HG03521 (cell line): ENCODE measurements at regions not wholly inside any gene's neighbourhood (a gene's known extent, or its start where the extent isn't known, plus 50 kb on each side); places are given as distances from the start of the nearest gene placed in this dataset.

Source experiments
- ATAC-seq: cut with Tn5 transposase; IDR thresholded peaks from one replicate; pipeline ENCODE4 v1.9.1; 2021; ENCODE audit warnings: mild to moderate bottlenecking, moderate library complexity; ENCODE audit not compliant: unreplicated experiment

DNA sequence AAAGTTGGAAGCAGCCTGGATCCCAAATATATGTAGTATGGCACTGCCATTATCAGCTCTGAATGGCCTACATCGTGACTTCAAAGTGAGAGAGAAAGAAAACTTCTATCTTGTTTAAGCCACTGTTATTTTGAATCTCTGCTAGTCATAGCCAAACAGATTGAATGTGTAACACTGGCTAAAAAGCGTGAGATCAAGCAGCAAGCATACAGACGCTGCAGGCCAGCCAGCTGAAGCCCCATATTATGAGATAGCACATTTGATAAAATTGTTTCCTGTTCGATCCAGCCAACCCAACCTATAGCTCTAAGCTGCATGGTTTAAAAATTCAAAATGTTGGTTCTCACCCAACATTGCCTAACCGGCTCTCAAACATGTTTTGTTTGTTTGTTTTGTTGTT, 95.0 kb downstream of the DUSP6 start:
- ATAC-seq: no peak

DNA sequence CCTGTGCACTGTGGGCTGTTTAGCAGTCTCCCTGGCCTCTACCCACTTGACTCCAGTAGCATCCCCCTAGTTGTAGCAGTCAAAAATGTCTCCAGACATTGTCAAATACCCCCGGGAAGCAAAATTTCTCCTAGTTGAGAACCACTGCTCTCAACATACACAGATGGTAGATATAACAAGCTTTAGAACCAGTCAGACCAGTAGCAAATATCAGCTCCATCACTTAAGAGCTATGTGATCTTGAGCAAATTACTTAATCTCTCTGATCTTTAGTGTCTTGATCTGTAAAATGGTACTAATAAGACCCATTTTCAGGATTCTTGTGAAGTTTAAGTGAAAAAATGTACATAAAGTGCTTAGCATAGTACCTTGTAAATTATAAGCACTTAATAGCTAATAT, 96.2 kb downstream of the DUSP6 start:
- no peak for ATAC-seq

DNA sequence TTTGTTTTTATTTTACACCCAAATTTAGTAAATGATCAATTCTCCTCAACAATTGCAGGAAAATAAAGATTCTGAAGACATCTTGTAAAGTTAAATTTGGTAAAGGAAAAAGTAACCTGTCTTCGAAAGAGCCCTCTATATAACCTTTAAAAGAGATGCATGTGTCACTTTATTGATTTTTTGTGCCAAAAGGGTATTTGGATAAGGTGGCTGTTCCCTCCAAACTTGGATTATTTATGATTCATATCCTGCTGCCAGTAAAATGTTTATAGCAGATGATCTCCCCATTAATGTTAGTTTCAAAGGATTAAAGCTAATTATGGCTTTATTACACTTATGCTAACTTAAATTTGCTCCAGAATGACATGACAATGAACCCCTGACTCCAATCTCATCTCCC, 98.8 kb downstream of the DUSP6 start:
- no peak for ATAC-seq

DNA sequence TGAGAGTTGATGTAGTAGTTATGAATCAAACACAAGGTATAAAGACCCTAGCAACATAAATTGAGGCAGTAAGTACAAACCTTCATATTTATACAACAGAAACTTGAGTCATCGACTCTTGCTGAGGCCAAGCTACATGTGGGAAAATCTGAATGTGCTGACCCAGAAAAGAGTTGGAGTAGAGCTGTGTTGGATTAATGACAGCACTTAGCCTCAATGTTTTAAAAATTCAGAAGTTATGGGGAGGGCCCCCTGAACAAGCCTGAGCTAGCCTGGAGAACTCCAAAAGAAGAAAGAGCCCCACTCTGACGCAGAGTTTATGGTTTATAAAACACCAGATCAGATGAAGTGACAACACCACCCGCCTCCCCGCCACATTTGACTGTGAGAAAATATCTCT, 100.0 kb downstream of the DUSP6 start:
- ATAC-seq: no peak

DNA sequence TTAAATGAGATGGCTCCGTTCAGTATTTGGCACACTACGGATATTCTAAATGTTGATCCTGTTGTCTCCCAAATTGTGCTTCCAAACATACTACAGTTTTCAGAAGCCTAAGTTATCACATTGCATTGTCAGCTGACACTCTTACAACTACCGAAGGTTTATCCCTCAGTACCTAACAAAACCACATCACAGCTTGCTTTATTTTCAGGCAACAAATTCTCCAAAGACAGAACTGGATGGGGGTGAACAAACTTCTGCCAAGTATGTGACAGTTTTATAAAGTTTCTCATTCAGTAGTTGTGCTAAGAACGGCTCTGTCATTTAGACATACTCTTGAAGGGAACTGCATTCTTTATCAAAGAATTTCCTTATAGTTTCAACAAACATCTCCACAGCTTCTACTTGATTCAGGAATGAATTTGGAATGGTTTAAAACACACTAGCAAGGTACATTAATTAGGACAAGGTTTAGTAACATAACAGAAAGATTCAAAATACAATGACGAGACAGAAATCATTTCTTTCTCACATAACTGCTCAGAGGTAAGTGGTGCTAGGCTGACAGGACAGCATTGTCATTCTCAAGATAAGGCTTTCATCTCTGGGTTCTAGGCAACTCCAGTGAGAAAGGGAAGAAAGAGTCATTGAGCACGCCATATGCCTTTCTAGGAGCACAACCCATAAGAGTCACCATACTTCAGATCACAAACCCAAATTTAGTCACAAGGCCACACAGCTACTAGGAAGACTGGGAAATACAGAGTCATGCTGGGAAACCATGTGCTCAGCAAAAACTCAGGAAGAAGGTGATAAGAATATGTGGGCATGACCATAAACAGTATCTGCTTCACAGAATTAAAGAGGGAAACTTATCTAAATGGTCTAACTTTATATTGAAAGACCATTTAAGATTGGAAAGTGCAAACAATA, 100.7 kb downstream of the DUSP6 start:
- no peak for ATAC-seq

DNA sequence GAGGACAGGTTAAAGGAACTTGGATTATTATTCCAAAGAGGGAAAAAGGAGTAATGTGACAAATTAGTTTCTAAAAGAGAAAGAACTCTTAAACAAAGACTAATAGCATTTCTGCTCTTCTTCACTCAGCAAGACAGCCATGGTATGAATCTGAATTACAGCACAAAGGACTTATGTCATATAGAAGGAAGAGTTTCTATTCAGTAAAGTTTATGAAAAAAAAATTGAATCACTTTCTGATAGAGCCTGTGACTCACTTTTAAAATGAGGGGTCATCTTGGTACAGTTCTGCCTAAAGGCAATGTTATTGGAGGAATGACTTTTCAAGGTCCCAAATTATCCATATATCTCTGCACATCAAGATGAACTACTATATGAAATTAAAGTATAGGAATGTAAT, 101.7 kb downstream of the DUSP6 start:
- no peak for ATAC-seq

DNA sequence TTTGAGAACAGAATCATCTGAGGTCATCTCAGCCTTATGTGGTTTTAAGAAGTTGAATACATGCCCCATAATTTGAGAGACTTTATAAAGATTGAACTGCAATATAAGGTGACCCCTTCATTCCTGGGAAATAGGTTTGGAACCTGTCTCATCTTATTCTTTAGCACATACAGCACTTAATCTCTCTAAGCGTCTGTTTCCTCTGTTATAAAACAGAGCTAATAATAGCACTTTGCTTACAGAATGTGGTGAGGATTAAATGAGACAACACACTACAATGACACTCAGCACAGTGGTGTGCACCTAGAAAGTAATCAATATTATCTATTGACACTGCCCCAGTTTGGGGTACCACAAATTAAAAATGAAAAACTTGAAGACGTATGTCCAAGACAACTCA, 102.1 kb downstream of the DUSP6 start:
- ATAC-seq: no peak

DNA sequence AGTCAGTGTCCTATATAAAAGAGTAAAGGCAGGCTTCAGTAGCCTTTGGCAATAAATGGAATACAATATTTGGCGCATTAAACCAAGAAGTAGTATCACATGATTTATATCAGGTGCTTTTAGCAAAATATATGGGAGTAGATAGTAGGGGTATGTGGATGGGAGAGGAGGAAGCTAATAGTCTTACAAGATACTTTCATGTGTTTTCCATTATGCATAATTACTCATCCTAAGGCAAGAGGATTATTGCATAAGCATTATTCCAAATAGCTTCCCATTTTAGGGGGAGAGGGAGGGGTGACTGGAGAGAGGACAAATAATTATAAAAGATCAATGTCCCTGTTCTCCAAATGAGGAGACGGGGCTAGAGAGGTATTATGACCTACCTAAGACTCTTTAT, 104.3 kb downstream of the DUSP6 start:
- ATAC-seq: no peak

DNA sequence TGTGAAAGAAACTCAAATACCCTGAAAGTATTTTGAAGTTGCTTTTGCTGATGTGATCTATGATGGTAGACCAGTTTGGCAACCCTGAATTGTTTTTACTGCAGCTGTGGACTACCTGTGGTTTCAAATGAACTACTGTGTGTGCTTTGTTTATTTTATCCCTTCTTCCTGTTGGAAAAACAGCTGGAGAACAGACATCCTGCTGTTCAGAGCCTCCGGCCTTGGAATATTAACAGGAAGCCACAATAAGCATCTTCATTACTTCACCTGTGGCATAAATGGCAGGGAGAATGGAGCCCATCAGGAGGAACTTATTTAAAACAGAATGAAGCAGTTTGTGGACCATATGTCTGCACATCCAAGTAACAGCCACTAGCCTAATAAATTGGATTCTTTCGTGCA, 104.8 kb downstream of the DUSP6 start:
- no peak for ATAC-seq

DNA sequence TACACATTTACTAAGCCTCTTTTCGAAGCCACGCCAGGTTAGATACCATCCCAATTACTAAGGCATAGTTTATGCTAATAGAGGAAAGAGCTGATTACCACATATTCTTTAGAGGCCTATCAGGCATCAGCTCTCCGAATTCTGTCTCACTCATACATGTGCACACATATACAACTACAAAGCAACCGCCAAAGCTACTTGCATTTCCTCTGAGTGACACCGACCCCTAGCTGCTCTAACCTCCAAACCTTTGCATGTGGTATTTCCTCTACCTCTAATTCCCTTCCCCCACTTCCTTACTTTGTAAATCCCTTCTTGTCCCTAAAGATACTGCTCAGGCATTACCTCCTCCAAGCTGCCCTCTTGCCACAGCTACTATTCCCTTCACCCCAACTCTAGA, 107.2 kb downstream of the DUSP6 start:
- no peak for ATAC-seq

DNA sequence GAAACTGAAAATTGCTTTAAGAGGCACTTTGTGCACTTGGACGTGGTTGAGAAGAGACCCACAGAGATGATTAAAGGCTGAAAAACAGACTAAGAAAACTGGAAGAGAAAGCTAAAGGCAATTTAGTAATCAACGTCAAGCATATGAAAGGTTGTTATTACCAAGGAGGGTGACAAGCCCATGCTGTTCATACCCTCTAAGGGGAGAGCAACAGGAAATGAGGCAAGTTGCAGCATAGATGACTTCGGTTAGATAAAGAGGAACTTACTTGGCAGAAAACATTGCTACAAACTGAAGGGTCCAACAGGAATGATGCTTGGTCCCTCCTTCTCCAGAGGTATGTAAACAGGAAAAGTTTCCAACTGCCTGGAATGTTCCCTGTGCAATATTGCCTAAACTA, 107.8 kb downstream of the DUSP6 start:
- ATAC-seq: no peak

DNA sequence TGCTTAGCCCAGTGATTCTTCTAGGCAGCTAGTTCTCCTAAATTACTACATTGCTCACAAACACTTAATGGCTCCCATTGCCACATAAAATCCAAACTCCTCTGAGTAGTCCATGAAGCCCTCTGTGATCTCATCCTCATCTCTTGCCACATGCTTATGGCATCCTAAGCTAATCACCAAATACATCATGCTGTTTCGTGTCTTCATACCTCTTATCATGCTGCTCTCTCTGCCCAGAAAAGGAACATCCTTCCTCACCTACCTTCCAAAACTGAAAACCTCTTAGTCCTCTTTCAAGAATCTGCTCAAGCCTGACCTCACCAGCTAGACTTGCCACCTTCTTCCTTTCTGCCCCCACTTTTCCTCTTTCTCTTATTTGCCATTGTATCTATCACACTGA, 108.5 kb downstream of the DUSP6 start:
- ATAC-seq: no peak

DNA sequence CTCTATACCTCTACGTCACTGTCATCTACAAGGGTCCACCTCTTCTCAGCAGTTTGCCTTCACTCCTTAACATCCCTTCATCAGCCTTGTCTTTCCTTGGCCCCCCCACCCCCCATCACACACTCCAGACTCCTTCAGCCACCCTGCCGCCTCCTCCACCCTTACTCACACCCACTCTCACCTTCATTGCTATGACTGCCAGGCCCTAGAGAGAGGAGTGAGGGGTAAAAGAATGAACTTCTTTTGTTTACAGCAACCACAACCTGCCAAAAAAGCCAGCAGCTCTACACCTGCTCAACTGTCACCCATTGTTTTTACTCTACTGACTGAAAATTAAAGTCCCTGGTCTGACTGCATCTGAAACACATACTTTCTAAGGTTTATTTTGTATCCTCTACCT, 112.8 kb downstream of the DUSP6 start:
- ATAC-seq: no peak

DNA sequence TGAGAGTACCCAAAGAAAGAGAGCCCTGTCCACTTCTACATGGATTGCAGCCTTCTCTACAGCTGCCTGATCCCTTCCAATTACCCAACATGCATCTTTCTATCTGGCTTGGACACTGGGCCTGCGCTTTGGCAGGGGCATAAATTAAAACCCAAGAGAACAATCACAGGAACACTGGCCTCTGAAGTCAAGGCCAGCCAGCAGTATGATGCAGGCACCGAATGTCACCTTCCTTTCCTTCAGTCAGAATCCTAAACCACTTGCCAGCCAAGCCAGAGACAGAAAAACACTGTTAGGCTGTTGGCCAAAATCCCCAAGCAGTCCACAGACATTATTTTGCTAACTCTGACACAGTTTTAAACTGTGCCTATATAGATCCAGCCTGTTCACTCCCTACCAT, 113.7 kb downstream of the DUSP6 start:
- ATAC-seq: no peak

DNA sequence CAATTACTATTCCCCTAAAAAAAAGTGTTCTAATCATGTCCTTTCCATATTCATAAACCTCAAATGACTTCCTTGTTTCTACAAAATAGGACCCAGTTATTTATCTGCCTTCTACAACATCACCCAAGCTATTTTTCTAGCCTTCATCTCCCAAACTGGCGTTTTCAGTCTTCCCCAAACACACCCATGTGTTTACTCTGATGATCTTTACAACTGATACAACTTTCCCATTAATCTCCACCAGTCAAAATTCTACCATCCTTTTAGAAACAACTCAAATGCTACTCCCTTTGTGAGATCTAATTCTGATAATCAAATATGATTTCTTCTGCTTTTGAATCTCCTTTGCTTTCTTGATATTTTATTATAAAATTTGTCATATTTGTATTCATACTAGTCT, 114.5 kb downstream of the DUSP6 start:
- no peak for ATAC-seq

DNA sequence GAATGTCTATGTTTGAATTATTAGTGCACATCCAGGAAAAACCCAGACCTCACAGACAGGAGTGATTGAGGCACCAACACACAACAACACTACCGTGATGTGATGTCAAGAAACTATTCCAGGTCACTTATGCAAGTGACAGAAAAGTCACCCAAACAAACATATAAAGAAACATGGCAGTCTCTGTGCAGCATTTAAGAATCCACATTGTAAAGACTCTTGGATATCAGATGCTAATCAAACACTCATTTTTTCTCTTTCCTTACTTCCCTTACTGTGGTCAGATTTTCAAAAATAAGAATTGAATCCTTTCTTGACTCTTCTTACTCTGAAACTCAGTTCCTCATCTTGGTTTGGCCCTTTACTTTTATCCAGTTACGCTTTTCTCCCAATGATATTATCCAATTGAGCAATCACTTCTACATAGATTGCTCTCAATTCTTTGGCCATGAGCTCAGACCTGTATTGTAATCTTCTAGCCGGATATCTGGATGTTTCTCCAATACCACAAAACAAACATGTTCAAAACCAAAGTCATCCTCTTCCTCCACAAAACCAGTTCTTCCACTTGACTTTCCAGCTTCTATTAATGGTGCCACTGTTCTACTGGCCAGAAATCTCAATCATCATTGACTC, 115.4 kb downstream of the DUSP6 start:
- ATAC-seq: no peak

DNA sequence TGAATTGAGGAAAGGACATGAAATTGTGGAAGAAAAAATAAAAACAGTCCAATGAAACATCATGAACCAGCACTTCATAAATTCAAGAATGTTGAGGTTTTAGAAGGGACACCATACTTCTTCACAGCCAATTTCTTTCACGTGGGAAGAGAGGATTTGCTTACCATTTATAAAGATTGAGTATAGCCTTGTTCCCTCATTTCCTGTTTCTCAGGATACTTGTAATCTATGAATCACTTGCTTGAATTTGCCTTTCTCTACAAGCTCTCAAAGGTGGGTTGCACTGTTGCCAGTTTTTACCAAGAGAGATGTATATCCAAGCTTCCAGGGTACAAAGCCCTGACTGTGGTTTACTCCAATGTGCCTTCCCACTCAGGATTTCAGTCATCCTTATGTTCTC, 116.1 kb downstream of the DUSP6 start:
- no peak for ATAC-seq

DNA sequence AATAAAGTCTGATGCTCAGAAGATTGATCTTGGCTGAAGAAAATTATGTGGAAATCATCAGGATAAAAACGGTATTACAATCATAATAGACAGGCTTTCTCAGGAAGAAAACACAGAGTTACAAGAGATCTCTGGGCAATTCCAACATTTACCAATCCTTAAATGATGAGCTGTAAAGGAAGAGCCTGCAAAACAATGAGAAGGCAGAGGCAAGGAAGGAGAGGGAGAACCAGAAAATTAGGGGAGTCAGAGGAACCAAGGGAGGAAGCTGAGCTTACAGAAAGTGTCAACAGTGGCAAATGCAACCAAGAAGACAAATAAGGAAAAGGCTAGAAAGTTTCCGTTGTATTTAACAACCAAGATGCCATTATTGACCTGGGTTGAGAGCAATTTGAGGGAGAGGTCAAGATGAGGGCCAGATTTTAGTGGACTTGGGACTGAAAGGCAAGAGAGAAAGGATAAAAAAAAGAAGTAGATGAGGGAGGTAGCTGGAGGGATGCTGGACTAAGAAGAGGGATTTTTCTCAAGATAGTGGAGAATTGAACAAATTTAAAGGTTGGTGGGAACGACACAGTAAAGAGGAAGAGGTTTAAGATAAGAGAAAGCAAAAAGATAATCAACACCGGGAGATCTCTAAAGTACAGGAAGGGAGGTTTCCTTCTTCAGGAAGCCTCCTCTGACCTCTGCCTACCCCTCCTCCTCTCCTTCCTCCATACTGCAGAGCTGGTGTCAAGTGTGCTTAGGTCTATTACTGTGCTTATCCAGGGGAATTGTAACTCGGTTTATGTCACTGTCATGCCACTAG, 116.9 kb downstream of the DUSP6 start:
- ATAC-seq: no peak

DNA sequence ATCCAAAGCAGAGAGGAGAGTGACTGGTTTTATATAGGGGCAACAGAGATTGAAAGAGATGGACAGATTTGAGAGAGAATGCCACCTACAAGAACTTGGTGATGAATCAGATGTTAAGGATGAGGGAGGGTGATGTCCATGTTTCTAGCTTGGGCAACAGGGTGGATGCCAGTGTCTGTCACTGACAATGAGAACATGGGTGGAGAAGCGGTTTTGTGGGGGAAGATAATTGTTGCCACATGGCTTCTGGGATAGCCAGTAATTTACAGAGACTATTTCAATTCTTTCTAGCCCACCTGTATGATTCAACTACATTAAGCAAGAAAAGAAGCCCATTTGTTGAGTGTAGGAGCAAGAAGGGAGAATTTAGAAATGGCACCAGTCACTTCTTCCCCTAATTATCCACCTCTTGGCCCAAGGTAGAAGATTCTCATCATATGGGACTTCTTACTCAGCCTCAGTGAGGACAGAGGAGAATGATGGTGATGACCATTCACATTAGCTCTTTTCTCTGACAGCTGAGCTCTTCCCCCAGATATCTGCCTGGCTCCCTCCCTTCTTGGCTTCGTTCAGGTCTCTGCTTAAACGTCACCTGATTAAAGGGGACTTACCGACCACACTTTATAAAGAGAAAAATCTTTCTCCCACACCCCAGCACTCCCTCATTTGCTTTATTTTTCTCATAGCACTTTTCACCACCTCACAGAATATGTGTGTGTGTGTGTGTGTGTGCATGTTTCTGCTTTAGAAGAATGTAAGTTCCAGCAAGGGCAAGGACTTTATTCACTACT, 117.8 kb downstream of the DUSP6 start:
- ATAC-seq: no peak

DNA sequence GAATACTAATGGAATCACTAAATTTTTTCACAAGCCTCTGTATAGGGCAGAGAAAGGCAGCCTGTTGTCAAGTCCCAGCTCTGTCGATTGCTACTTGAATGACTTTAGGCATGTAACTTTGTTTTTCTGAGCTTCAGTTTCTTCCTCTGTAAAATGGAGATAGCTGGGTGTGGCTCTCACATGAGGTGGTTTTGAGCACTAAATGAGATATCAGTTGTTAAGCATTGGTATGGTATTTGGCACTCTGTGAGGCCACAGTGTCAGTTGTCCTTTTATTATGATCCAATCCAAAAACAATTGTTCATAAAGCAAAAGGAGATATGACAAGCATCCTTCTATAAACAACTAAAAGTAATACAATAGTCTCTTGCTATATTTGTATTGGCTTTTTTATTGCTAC, 120.6 kb downstream of the DUSP6 start:
- ATAC-seq: no peak
